IMR-90 (cell line): ENCODE measurements at regions not wholly inside any gene's neighbourhood (a gene's known extent, or its start where the extent isn't known, plus 50 kb on each side); places are given as distances from the start of the nearest gene placed in this dataset.

ENCODE experiments used
- ATAC-seq: fragments of 200-7000 bp; cut with Tn5 transposase; 2 replicates; pipeline ENCODE4 v1.9.1; 2020; ENCODE audit warnings: low read depth, mild to moderate bottlenecking, moderate library complexity
- BruUV-seq: library from RNA; stranded (reverse); fragments of 400-500 nt; replicated peaks from 2 replicates; lab custom pipeline; 2021; lab: Mats Ljungman, UMichigan
- CTCF ChIA-PET: fragments of 300-600 bp; formaldehyde crosslinking; extraction: SDS; loops from one replicate; lab custom pipeline; 2021; ENCODE audit warnings: antibody characterized with exemption; lab: Yijun Ruan, JAX
- POLR2A ChIA-PET: fragments of 300-600 bp; sonication (Branson Sonifier 250); formaldehyde crosslinking; loops from one replicate; lab custom pipeline; 2022; ENCODE audit warnings: antibody characterized with exemption; ENCODE audit not compliant: unreplicated experiment; lab: Charles Lee
- DNase-seq: peaks from one replicate; pipeline ENCODE4 v3.0.0; 2013
- H2AFZ ChIP-seq: replicated peaks from 2 replicates; pipeline ENCODE3; 2013; ENCODE audit warnings: low read length, mild to moderate bottlenecking; ENCODE audit not compliant: poor library complexity
- H2AK5ac ChIP-seq: 2 replicates; pipeline ENCODE4 v1.6.1; 2013; ENCODE audit warnings: low read depth, low read length, inconsistent platforms
- H2AK9ac ChIP-seq: replicated peaks from 2 replicates; pipeline ENCODE3; 2013; ENCODE audit warnings: mild to moderate bottlenecking, low read depth, low read length, moderate library complexity; ENCODE audit not compliant: poor library complexity
- H2BK120ac ChIP-seq: 2 replicates; pipeline ENCODE4 v1.6.1; 2013; ENCODE audit warnings: low read depth, low read length, inconsistent platforms
- H2BK15ac ChIP-seq: 3 replicates; pipeline ENCODE4 v1.6.1; 2013; ENCODE audit warnings: low read depth, low read length, inconsistent platforms
- H2BK20ac ChIP-seq: 2 replicates; pipeline ENCODE4 v1.6.1; 2013; ENCODE audit warnings: low read depth, mild to moderate bottlenecking, inconsistent platforms, low read length, moderate library complexity
- H2BK5ac ChIP-seq: 2 replicates; pipeline ENCODE4 v1.6.1; 2013; ENCODE audit warnings: mild to moderate bottlenecking, low read depth, low read length, inconsistent platforms; ENCODE audit not compliant: poor library complexity, severe bottlenecking
- H3K14ac ChIP-seq: replicated peaks from 2 replicates; pipeline ENCODE4 v1.6.1; 2013; ENCODE audit warnings: low read depth, low read length, inconsistent platforms
- H3K18ac ChIP-seq: 2 replicates; pipeline ENCODE4 v1.6.1; 2013; ENCODE audit warnings: low read depth, low read length, control low read depth
- H3K23ac ChIP-seq: 2 replicates; pipeline ENCODE4 v1.6.1; 2013; ENCODE audit warnings: low read depth, low read length, inconsistent platforms
- H3K27ac ChIP-seq: 2 replicates; pipeline ENCODE4 v1.5.1; 2013; ENCODE audit warnings: mild to moderate bottlenecking, control low read depth, low read length; ENCODE audit not compliant: insufficient read depth
- H3K27me3 ChIP-seq: 2 replicates; pipeline ENCODE4 v1.6.1; 2013; ENCODE audit warnings: low read length; ENCODE audit not compliant: control insufficient read depth, insufficient read depth
- H3K36me3 ChIP-seq: 2 replicates; pipeline ENCODE4 v1.6.1; 2013; ENCODE audit warnings: low read length, mixed read lengths; ENCODE audit not compliant: control insufficient read depth, insufficient read depth
- H3K4ac ChIP-seq: 2 replicates; pipeline ENCODE4 v1.6.1; 2013; ENCODE audit warnings: low read depth, low read length, inconsistent platforms
- H3K4me1 ChIP-seq: 2 replicates; pipeline ENCODE4 v1.6.1; 2013; ENCODE audit warnings: low read length, mixed read lengths; ENCODE audit not compliant: control insufficient read depth, insufficient read depth
- H3K4me2 ChIP-seq: 2 replicates; pipeline ENCODE4 v1.6.1; 2013; ENCODE audit warnings: low read depth, mild to moderate bottlenecking, control low read depth, low read length, moderate library complexity
- H3K4me3 ChIP-seq: 2 replicates; pipeline ENCODE4 v1.5.1; 2013; ENCODE audit warnings: low read depth, mild to moderate bottlenecking, control low read depth, low read length, moderate library complexity; ENCODE audit not compliant: insufficient read depth
- H3K56ac ChIP-seq: 2 replicates; pipeline ENCODE4 v1.6.1; 2013; ENCODE audit warnings: low read length, inconsistent platforms; ENCODE audit not compliant: insufficient read depth; ENCODE audit errors: extremely low read depth
- H3K79me1 ChIP-seq, 2 experiments: 2 replicates each; pipeline ENCODE4 v1.6.1; 2013; ENCODE audit warnings: low read length in 2 of 2, inconsistent platforms in 1 of 2, low read depth in 1 of 2
- H3K9ac ChIP-seq: 2 replicates; pipeline ENCODE4 v1.6.1; 2013; ENCODE audit warnings: low read depth, low read length, control low read depth
- H3K9me1 ChIP-seq: 2 replicates; pipeline ENCODE4 v1.6.1; 2013; ENCODE audit warnings: low read length, inconsistent platforms; ENCODE audit not compliant: insufficient read depth
- H3K9me3 ChIP-seq: 2 replicates; pipeline ENCODE4 v1.6.1; 2013; ENCODE audit warnings: low read length; ENCODE audit not compliant: control insufficient read depth, insufficient read depth
- H4K20me1 ChIP-seq: 2 replicates; pipeline ENCODE4 v1.6.1; 2013; ENCODE audit warnings: low read length, inconsistent platforms; ENCODE audit not compliant: insufficient read depth
- H4K5ac ChIP-seq: 2 replicates; pipeline ENCODE4 v1.6.1; 2013; ENCODE audit warnings: mild to moderate bottlenecking, low read depth, low read length, control low read depth
- H4K8ac ChIP-seq, 2 experiments: 2 replicates each; pipeline ENCODE4 v1.6.1; 2013; ENCODE audit warnings: low read depth in 2 of 2, low read length in 2 of 2, control low read depth in 1 of 2, inconsistent platforms in 1 of 2
- H4K91ac ChIP-seq: 2 replicates; pipeline ENCODE4 v1.6.1; 2013; ENCODE audit warnings: low read depth, low read length, inconsistent platforms; ENCODE audit not compliant: insufficient read depth
- CHD1 ChIP-seq: IDR thresholded peaks from 2 replicates; pipeline ENCODE4 v1.6.1; 2012; ENCODE audit warnings: low read depth, low read length, improper control_type of control experiment
- WGBS, 2 experiments: methylation state at CpG; one replicate each; pipeline versions ENCODE4 v1.1.5 to v1.1.7; 2013; ENCODE audit warnings: missing lambda C conversion rate in 2 of 2; ENCODE audit not compliant: insufficient read length in 1 of 2; ENCODE audit errors: extremely low coverage in 2 of 2; 5-methylcytosine and 5-hydroxymethylcytosine counted together
- dilution Hi-C: fragments of 300-500 bp; cut with HindIII; formaldehyde crosslinking; loops from one replicate; pipeline ENCODE4 v1.14.3; 2018; ENCODE audit warnings: low sequenced_read_pairs; ENCODE audit not compliant: unreplicated experiment
- in situ Hi-C: fragments of 300-500 bp; cut with MboI; formaldehyde crosslinking; loops from 3 replicates; pipeline ENCODE4 v1.14.3; 2019; ENCODE audit warnings: low sequenced_read_pairs, inconsistent platforms, mixed read lengths
- intact Hi-C: fragments of 100-400 bp; cut with micrococcal nuclease; formaldehyde crosslinking; loops from 2 replicates; pipeline ENCODE4 v1.10.0; 2022

DNA sequence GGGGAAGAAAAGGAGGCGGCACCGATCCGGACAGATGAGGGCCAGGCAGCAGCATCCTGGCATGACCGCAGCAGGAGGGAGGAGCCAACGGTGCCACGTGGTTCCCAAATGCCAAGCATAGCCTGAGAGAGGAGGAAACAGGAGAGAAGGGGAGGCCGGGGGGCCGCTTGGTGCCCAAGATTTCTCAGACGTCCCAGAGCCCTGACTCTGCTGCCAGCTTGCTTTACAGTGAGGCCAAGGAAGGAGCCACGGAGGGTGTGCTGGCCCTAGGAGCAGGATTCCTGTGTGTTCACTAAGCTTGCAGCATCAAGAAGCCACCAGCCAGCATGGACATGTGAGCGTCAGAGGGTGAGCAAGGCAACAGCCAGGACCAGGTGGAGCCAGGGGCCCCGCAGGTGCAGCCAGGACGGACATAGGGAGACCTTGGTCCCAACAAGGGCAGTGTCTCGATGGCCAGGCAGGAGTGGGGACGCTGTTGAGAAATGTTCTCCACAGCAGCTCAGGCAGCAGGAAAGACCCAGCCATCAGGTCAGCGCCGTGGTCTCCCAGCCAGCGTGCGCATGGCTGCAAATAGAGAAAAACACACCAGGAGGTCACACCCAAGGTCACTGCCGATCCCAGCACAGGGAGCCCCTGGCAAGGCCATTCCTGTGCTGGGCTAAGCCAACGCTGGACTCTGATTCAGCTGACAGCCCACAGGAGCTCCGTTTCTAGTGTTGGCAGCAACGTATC is 143.7 kb downstream of the DLL1 start:
- 67% methylated on average over 14 of the region's 23 CpGs; no CpG with 5 or more reads in 1 of the 2 experiments for WGBS, 2 experiments
- no peak overlapping the region for H3K9ac ChIP-seq
- H2AFZ ChIP-seq = no peak overlapping the region
- no TSS peak for BruUV-seq
- no peaks in the 10 kb centered on the region for H3K9me1 ChIP-seq
- H2BK5ac ChIP-seq = no peak overlapping the region
- no peaks in the 10 kb centered on the region for H3K79me1 ChIP-seq
- no peak overlapping the region for H3K18ac ChIP-seq
- no peak overlapping the region for H4K91ac ChIP-seq
- intact Hi-C loops = no loop called here
- ATAC-seq (no peak), DNase-seq (no peak)
- H4K5ac ChIP-seq = no peak overlapping the region
- no peak for TF ChIP-seq CHD1
- no peak overlapping the region for H3K4me3 ChIP-seq
- no peak overlapping the region for H2BK15ac ChIP-seq
- H3K36me3 ChIP-seq = no peaks in the 10 kb centered on the region
- ChIA-PET POLR2A (no interaction called here), CTCF (no interaction called here)
- no peaks in the 10 kb centered on the region for H4K20me1 ChIP-seq
- in situ Hi-C loops = no loop called here
- dilution Hi-C loops = no loop called here
- H4K8ac ChIP-seq = no peak overlapping the region
- H3K14ac ChIP-seq = no peak overlapping the region
- H2BK120ac ChIP-seq = no peak overlapping the region
- H2BK20ac ChIP-seq = no peak overlapping the region
- no peak overlapping the region for H2AK5ac ChIP-seq
- H3K27ac ChIP-seq = no peak overlapping the region
- no peak overlapping the region for H3K23ac ChIP-seq
- H3K4ac ChIP-seq = no peak overlapping the region
- H3K9me3 ChIP-seq = peaks cover 20% of the 10 kb centered on the region
- H3K4me1 ChIP-seq = no peaks in the 10 kb centered on the region
- no peak overlapping the region for H3K4me2 ChIP-seq
- no peak overlapping the region for H3K56ac ChIP-seq
- no peaks in the 10 kb centered on the region for H3K27me3 ChIP-seq
- H2AK9ac ChIP-seq = no peak overlapping the region
